ENCODE measurements at regions not wholly inside any gene's neighbourhood (a gene's known extent, or its start where the extent isn't known, plus 50 kb on each side); places are given as distances from the start of the nearest gene placed in this dataset.

DNA sequence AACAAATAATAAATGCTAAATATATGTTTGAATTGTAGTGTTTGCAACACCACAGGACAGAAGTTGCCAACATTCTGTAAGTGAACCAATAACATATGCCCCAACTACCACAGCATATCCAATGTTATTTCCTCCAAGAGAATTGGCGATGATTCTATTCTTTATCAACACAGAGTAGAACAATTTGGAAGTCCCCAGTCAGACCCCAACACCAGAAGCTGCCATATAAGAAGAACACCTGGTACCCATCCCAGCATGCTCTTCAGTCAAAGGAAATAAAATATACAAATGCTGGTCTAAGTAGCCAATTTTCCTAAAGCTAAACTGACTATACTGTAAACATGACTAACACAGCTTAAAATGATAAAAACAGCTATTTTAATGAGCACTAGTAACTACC lies 145.7 kb downstream of the KLF12 start:
- Histone ChIP-seq H3K4me1 (ENCODE audit: insufficient read depth, low read length) (peaks cover 27% of the 10 kb centered on the region), H3K36me3 (ENCODE audit: insufficient read depth, low read length) (peaks cover 25% of the 10 kb centered on the region), H3K9me3 (ENCODE audit: control insufficient read depth in 1 of 2, insufficient read depth in 1 of 2, low read length in 2 of 2) (no peaks in the 10 kb centered on the region), H3K4me3 (ENCODE audit: low read length) (no peak overlapping the region), H3K27me3 (ENCODE audit: control insufficient read depth in 1 of 2, insufficient read depth in 2 of 2, low read length in 2 of 2) (no peaks in the 10 kb centered on the region), H3K27ac (ENCODE audit: low read depth in 1 of 2, low read length in 2 of 2) (no peak overlapping the region)
- intact Hi-C loops (cut with DNase I, micrococcal nuclease): loop anchor here (5.0 kb wide), 5 partner anchors 34 to 299 kb away; partner anchors contain the start of gene KLF12 (in 1 of the 2)
- ATAC-seq (ENCODE audit: poor library complexity) (no peak), DNase-seq (no peak)
- Mint-ChIP-seq H3K9me3 (peaks cover 2% of the 10 kb centered on the region), H3K4me1 (ENCODE audit: low read depth) (peaks cover 61% of the 10 kb centered on the region), H3K36me3 (ENCODE audit: low read depth) (peaks cover 38% of the 10 kb centered on the region), H3K4me3 (no peak overlapping the region), H3K27me3 (no peaks in the 10 kb centered on the region), H3K27ac (peak overlapping the region; percentile 66)
- POLR2A ChIA-PET: interaction anchor here (1.2 kb wide), 1 partner anchor 146 kb away, joined by 3 read pairs; the partner anchor contains the start of gene KLF12
- TF ChIP-seq CTCF (IDR thresholded peaks at IDR 0.05): no peak
- CTCF ChIA-PET: no interaction called here

DNA sequence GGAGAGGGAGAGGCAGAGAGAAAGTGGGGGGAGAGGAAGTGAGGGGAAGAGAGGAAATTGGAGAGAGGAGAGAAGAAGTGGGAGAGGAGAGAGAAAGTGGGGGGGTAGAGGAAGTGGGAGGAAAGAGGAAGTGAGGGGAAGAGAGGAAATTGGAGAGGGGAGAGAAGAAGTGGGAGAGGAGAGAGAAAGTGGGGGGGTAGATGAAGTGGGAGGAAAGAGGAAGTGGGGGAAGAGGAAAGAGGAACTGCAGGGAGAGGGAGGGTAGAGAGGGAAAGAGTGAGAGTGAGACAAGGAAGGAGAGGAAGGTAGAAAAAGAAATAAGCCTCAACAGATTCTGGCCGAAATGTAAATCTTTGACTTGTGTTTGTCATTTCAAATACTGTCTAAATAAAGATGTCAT lies 146.6 kb downstream of the KLF12 start:
- no peak for TF ChIP-seq CTCF (IDR thresholded peaks at IDR 0.05)
- Histone ChIP-seq H3K27me3 (ENCODE audit: control insufficient read depth in 1 of 2, insufficient read depth in 2 of 2, low read length in 2 of 2) (no peaks in the 10 kb centered on the region), H3K9me3 (ENCODE audit: control insufficient read depth in 1 of 2, insufficient read depth in 1 of 2, low read length in 2 of 2) (no peaks in the 10 kb centered on the region), H3K36me3 (ENCODE audit: insufficient read depth, low read length) (peaks cover 16% of the 10 kb centered on the region), H3K27ac (ENCODE audit: low read depth in 1 of 2, low read length in 2 of 2) (no peak overlapping the region), H3K4me3 (ENCODE audit: low read length) (no peak overlapping the region), H3K4me1 (ENCODE audit: insufficient read depth, low read length) (peaks cover 33% of the 10 kb centered on the region)
- Mint-ChIP-seq H3K9me3 (peaks cover 2% of the 10 kb centered on the region), H3K4me1 (ENCODE audit: low read depth) (peaks cover 57% of the 10 kb centered on the region), H3K4me3 (no peak overlapping the region), H3K27ac (peak overlapping the region; percentile 66), H3K36me3 (ENCODE audit: low read depth) (peaks cover 29% of the 10 kb centered on the region), H3K27me3 (no peaks in the 10 kb centered on the region)
- POLR2A ChIA-PET: interaction anchor here (1.0 kb wide), 1 partner anchor 10 kb away, joined by 3 read pairs; no protein-coding TSS in a partner anchor
- CTCF ChIA-PET: no interaction called here
- intact Hi-C loops (cut with DNase I, micrococcal nuclease): loop anchor here (5.0 kb wide), 5 partner anchors 35 to 300 kb away; partner anchors contain the start of gene KLF12 (in 1 of the 2)
- DNase-seq: no peak
- no peak for ATAC-seq (ENCODE audit: poor library complexity)

DNA sequence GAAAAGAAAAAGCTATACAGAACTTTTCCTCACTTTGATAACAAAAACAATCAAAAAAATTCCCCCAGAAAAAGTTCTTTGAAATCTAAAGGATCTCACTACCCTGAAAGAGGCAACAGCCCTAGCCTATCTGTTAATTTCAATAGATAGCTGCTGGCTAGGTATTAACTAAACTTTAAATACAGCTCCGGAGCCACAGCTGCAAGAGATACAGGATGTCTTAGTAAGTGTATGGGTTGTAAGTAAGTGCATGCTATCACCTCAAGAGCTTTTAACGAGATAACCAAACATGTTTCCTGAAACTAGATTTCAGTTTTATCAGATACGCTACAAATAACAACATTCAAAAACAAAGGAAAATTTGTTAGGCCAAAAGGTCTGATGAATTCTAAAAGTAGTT lies 148.4 kb downstream of the KLF12 start:
- ChIA-PET CTCF (interaction anchor here (0.5 to 0.9 kb wide), 4 partner anchors 15 to 175 kb away, joined by 3 read pairs; no protein-coding TSS in a partner anchor), POLR2A (interaction anchor here (0.7 to 3.2 kb wide), 26 partner anchors 9 to 1341 kb away, joined by 3 to 42 read pairs (median 4); partner anchors contain the start of gene KLF12)
- H3K27ac ChIP-seq (ENCODE audit: low read depth in 1 of 2, low read length in 2 of 2): peak overlapping the region; percentile 42 to 61
- no peak overlapping the region for H3K27ac Mint-ChIP-seq
- peaks cover 2% of the 10 kb centered on the region for H3K9me3 Mint-ChIP-seq
- ATAC-seq (ENCODE audit: poor library complexity): peak; percentile 21
- H3K9me3 ChIP-seq (ENCODE audit: control insufficient read depth in 1 of 2, insufficient read depth in 1 of 2, low read length in 2 of 2): no peaks in the 10 kb centered on the region
- H3K4me1 Mint-ChIP-seq (ENCODE audit: low read depth): peaks cover 49% of the 10 kb centered on the region
- no peaks in the 10 kb centered on the region for H3K27me3 ChIP-seq (ENCODE audit: control insufficient read depth in 1 of 2, insufficient read depth in 2 of 2, low read length in 2 of 2)
- intact Hi-C loops (cut with DNase I, micrococcal nuclease): loop anchor here (1.0 to 5.0 kb wide), 11 partner anchors 13 to 302 kb away; partner anchors contain the start of gene KLF12 (in 1 of the 2)
- H3K4me1 ChIP-seq (ENCODE audit: insufficient read depth, low read length): peaks cover 33% of the 10 kb centered on the region
- peak overlapping the region; percentile 85 for H3K4me3 Mint-ChIP-seq
- H3K27me3 Mint-ChIP-seq: no peaks in the 10 kb centered on the region
- TF ChIP-seq CTCF (IDR thresholded peaks at IDR 0.05): no peak
- DNase-seq: peak in 5 of 14 experiments; percentile 16 to 48 (median 41)
- H3K36me3 Mint-ChIP-seq (ENCODE audit: low read depth): peaks cover 18% of the 10 kb centered on the region
- peak overlapping the region; percentile 25 for H3K4me3 ChIP-seq (ENCODE audit: low read length)
- peaks cover 19% of the 10 kb centered on the region for H3K36me3 ChIP-seq (ENCODE audit: insufficient read depth, low read length)
